T-cell (primary cell): ENCODE measurements at regions not wholly inside any gene's neighbourhood (a gene's known extent, or its start where the extent isn't known, plus 50 kb on each side); places are given as distances from the start of the nearest gene placed in this dataset.

Experiments
- ATAC-seq, 4 experiments: fragments of 200-7000 bp in 3 of 4; fragments of 150-1000 bp in 1 of 4; cut with Tn5 transposase; replicated peaks in 1 of 4; 1 replicate in 3 of 4; 2 replicates in 1 of 4; pipeline ENCODE4 v1.10.0; 2021; ENCODE audit warnings: moderate library complexity in 3 of 4, mild to moderate bottlenecking in 2 of 4, moderate number of reproducible peaks in 1 of 4
- CTCF ChIA-PET, 2 donors: fragments of 300-600 bp; sonication (Branson Sonifier 250); formaldehyde crosslinking; loops; one replicate each; lab custom pipeline; 2022; ENCODE audit warnings: antibody characterized with exemption in 2 of 2; lab: Charles Lee
- POLR2A ChIA-PET, 2 donors: fragments of 300-600 bp; sonication (Branson Sonifier 250); formaldehyde crosslinking; loops; one replicate each; lab custom pipeline; 2022; ENCODE audit warnings: antibody characterized with exemption in 2 of 2; lab: Charles Lee
- DNase-seq, 35 experiments: peaks; one replicate each; pipeline versions ENCODE4 v3.0.0 to v3.0.0-alpha.2; 2013 to 2023
- H3K27ac ChIP-seq: one replicate; pipeline ENCODE4 v1.5.1; 2013; ENCODE audit warnings: low read length
- H3K27me3 ChIP-seq, 2 experiments: replicated peaks in 1 of 2; 1 replicate in 1 of 2; 2 replicates in 1 of 2; pipeline versions ENCODE4 v1.6.1 to v1.7.0; 2013; ENCODE audit warnings: low read length in 1 of 2, mixed read lengths in 1 of 2; ENCODE audit not compliant: control insufficient read depth in 2 of 2, insufficient read depth in 2 of 2; ENCODE audit errors: extremely low read depth in 1 of 2
- H3K36me3 ChIP-seq, 2 donors: 1 replicate in 1 of 2; 2 replicates in 1 of 2; pipeline versions ENCODE4 v1.6.1 to v1.7.0; 2013; ENCODE audit warnings: low read length in 1 of 2; ENCODE audit not compliant: control insufficient read depth in 2 of 2, insufficient read depth in 1 of 2; ENCODE audit errors: extremely low read depth in 1 of 2
- H3K4me1 ChIP-seq, 2 experiments: 1 replicate in 1 of 2; 2 replicates in 1 of 2; pipeline versions ENCODE4 v1.6.1 to v1.7.0; 2013; ENCODE audit warnings: low read length in 2 of 2, mixed read lengths in 1 of 2; ENCODE audit not compliant: insufficient read depth in 2 of 2, control insufficient read depth in 1 of 2; ENCODE audit errors: extremely low read depth in 1 of 2
- H3K4me3 ChIP-seq, 2 donors: 1 replicate in 1 of 2; 2 replicates in 1 of 2; pipeline versions ENCODE4 v1.5.1 to v1.7.0; 2013; ENCODE audit warnings: mild to moderate bottlenecking in 2 of 2, low read length in 1 of 2, moderate library complexity in 1 of 2; ENCODE audit not compliant: control insufficient read depth in 1 of 2; ENCODE audit errors: extremely low read depth in 1 of 2
- H3K9me3 ChIP-seq: 2 replicates; pipeline ENCODE4 v1.7.0; 2013
- H3K27ac Mint-ChIP-seq, 2 donors: one replicate each; pipeline ENCODE4 v1.8.0; 2020 to 2021; ENCODE audit warnings: mild to moderate bottlenecking in 2 of 2, mixed read lengths in 2 of 2
- H3K27me3 Mint-ChIP-seq, 2 donors: one replicate each; pipeline ENCODE4 v1.8.0; 2021 to 2022; ENCODE audit warnings: mixed read lengths in 2 of 2
- H3K36me3 Mint-ChIP-seq: one replicate; pipeline ENCODE4 v1.8.0; 2021; ENCODE audit warnings: mixed read lengths
- H3K4me1 Mint-ChIP-seq, 3 donors: one replicate each; pipeline ENCODE4 v1.8.0; 2020 to 2022; ENCODE audit warnings: mixed read lengths in 3 of 3, mild to moderate bottlenecking in 1 of 3
- H3K4me3 Mint-ChIP-seq, 3 donors: one replicate each; pipeline ENCODE4 v1.8.0; 2020 to 2022; ENCODE audit warnings: mild to moderate bottlenecking in 3 of 3, mixed read lengths in 3 of 3, moderate library complexity in 3 of 3
- H3K9me3 Mint-ChIP-seq, 3 donors: one replicate each; pipeline ENCODE4 v1.8.0; 2020 to 2022; ENCODE audit warnings: mixed read lengths in 3 of 3
- WGBS: methylation state at CpG from one replicate; pipeline ENCODE4 v1.1.5; 2013; ENCODE audit warnings: missing lambda C conversion rate; ENCODE audit not compliant: insufficient coverage; 5-methylcytosine and 5-hydroxymethylcytosine counted together

DNA sequence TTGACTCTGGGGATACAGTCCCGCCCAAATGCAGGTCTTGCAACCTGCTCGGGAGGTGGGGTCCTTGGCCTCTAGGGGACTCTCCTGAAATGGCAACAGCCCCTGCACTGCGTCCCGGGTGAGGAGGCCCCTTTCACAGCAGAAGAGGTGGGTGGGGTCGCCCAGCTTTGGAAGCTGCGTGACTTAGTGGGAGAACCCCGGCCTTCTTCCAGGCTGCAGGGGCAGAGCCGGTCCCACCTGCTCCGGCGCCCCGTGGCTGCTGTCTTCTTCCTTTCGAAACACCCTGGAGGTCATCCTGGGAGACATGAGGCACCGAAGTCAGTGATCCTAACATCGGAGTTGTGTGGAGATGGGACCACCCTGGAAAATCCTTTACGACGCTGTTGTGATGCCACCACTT lies 103.7 kb upstream of the ADRA2C start:
- Mint-ChIP-seq H3K9me3 (peaks cover 3 to 4% (median 4%) of the 10 kb centered on the region in 3 donors), H3K36me3 (no peaks in the 10 kb centered on the region), H3K27me3 (peaks cover 20 to 29% of the 10 kb centered on the region in 2 donors), H3K4me3 (no peak overlapping the region), H3K4me1 (no peaks in the 10 kb centered on the region), H3K27ac (no peak overlapping the region)
- ATAC-seq (no peak), DNase-seq (no peak)
- POLR2A ChIA-PET, result no interaction called here
- no peaks in the 10 kb centered on the region for H3K9me3 ChIP-seq
- peaks cover 0 to 51% of the 10 kb centered on the region in 2 experiments for H3K27me3 ChIP-seq
- no peaks in the 10 kb centered on the region for H3K36me3 ChIP-seq
- WGBS, result 74% methylated on average over 16 of the region's 16 CpGs
- no peak overlapping the region for H3K4me3 ChIP-seq
- CTCF ChIA-PET, result no interaction called here
- no peaks in the 10 kb centered on the region for H3K4me1 ChIP-seq
- H3K27ac ChIP-seq, result no peak overlapping the region

DNA sequence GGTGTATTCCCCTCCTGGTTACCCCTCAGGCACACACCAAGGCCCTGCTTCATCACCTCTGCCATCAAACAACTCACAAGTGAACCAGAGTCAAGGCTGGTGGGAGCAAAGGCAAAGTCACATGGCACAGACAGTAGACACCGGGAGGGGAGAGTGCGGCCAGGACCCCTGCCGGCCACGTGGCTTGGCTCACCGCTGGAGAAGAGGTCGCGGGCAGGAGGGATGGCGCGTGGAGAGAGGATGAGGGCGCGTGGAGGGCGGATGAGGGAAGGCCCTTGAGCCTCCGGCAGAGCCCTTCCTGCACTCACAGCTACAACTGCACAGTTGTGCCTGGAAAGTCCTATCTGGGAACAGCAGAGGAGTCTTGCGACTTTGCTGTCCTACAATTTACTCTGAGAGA lies 104.2 kb upstream of the ADRA2C start:
- Histone ChIP-seq H3K27me3 (peaks cover 0 to 54% of the 10 kb centered on the region in 2 experiments), H3K4me1 (no peaks in the 10 kb centered on the region), H3K27ac (no peak overlapping the region), H3K36me3 (no peaks in the 10 kb centered on the region), H3K4me3 (no peak overlapping the region), H3K9me3 (no peaks in the 10 kb centered on the region)
- no peak for DNase-seq
- WGBS, result 83% methylated on average over 6 of the region's 14 CpGs
- Mint-ChIP-seq H3K27ac (no peak overlapping the region), H3K27me3 (peaks cover 23 to 30% of the 10 kb centered on the region in 2 donors), H3K9me3 (no peaks in the 10 kb centered on the region), H3K36me3 (no peaks in the 10 kb centered on the region), H3K4me3 (no peak overlapping the region), H3K4me1 (no peaks in the 10 kb centered on the region)
- POLR2A ChIA-PET, result no interaction called here
- no peak for ATAC-seq
- CTCF ChIA-PET, result no interaction called here

DNA sequence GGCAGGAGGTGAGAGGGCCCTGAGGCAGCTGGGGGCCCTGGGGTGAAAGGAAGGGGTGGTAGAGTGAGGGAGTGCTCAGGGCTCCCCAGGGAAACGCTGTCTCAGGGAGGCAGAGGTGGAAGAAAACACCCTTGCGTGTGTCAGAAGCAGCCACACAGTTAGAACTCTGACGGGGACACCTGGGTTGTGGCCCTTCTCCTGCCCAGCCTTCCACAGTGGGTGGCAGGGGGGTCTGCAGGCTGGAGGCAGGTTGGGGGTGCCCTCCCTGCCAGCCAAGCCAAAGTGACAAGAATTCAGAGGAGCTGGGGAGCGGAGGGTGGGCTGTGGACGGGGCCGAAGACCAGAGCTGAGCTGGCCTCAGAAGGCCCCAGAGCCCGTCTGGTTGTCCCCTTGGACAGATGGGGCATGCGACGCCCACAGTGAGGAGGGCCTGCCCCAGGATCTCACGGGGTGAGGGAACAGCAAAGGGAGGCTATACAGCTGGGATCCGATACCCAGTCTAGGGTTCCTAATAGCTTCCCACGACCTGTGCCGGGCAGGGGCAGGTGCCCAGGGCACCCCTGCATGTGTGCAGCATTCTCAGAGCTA lies 105.2 kb upstream of the ADRA2C start:
- H3K27ac ChIP-seq, result no peak overlapping the region
- no peak for ATAC-seq
- no peaks in the 10 kb centered on the region for H3K4me1 ChIP-seq
- H3K36me3 Mint-ChIP-seq, result no peaks in the 10 kb centered on the region
- no peak overlapping the region for H3K4me3 ChIP-seq
- H3K9me3 Mint-ChIP-seq, result no peaks in the 10 kb centered on the region
- H3K27me3 ChIP-seq, result peaks cover 0 to 57% of the 10 kb centered on the region in 2 experiments
- ChIA-PET CTCF (no interaction called here), POLR2A (no interaction called here)
- no peak overlapping the region for H3K4me3 Mint-ChIP-seq
- no peak overlapping the region for H3K27ac Mint-ChIP-seq
- H3K27me3 Mint-ChIP-seq, result peaks cover 27 to 35% of the 10 kb centered on the region in 2 donors
- 82% methylated on average over 11 of the region's 13 CpGs for WGBS
- DNase-seq, result no peak
- H3K9me3 ChIP-seq, result no peaks in the 10 kb centered on the region
- no peaks in the 10 kb centered on the region for H3K4me1 Mint-ChIP-seq
- H3K36me3 ChIP-seq, result no peaks in the 10 kb centered on the region

DNA sequence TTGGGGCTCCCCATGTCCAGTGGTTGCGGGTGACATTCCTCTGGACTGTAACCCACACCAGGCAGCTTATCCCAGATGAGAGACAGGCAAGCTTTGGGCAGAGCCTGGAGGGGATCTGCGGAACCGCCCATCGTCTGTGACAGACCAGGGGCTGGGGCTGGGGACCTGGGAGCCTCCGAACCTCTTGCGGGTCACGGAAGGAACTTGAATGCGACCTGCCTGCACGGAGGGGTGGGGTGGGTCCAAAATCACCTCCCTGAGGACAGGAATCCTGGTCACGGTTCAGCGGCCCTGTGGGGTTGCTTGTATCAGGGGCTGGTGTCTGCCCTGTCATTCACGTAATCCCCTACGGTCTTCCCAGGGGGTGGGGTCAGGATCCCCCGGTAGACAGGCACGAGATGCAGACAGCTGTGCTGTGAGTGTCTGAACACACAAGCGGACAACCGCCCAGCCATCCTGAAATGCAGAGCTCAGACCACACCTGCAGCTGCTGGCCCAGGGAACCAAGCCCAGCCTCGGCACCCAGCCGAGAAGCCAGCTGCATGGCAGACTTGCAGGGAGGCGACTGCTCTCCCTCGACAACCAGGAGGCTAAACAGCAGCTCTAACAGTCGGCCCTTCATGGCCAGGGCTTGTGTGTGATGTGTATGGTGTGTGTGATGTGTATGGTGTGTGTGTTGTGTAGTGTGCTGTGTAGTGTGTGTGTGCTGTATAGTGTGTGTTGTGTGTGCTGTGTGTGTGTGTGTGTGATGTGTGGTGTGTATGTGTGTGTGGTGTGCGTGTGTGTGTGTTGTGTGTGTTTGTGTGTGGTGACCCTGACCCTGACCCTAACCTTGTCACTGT lies 105.9 kb upstream of the ADRA2C start:
- H3K4me3 Mint-ChIP-seq, result no peak overlapping the region
- Histone ChIP-seq H3K9me3 (no peaks in the 10 kb centered on the region), H3K4me1 (no peaks in the 10 kb centered on the region), H3K27me3 (peaks cover 0 to 57% of the 10 kb centered on the region in 2 experiments), H3K27ac (no peak overlapping the region), H3K4me3 (no peak overlapping the region), H3K36me3 (no peaks in the 10 kb centered on the region)
- 63% methylated on average over 14 of the region's 23 CpGs for WGBS
- CTCF ChIA-PET, result no interaction called here
- no peak overlapping the region for H3K27ac Mint-ChIP-seq
- H3K4me1 Mint-ChIP-seq, result no peaks in the 10 kb centered on the region
- ATAC-seq (no peak), DNase-seq (no peak)
- no peaks in the 10 kb centered on the region for H3K9me3 Mint-ChIP-seq
- peaks cover 22 to 33% of the 10 kb centered on the region in 2 donors for H3K27me3 Mint-ChIP-seq
- POLR2A ChIA-PET, result no interaction called here
- H3K36me3 Mint-ChIP-seq, result no peaks in the 10 kb centered on the region

DNA sequence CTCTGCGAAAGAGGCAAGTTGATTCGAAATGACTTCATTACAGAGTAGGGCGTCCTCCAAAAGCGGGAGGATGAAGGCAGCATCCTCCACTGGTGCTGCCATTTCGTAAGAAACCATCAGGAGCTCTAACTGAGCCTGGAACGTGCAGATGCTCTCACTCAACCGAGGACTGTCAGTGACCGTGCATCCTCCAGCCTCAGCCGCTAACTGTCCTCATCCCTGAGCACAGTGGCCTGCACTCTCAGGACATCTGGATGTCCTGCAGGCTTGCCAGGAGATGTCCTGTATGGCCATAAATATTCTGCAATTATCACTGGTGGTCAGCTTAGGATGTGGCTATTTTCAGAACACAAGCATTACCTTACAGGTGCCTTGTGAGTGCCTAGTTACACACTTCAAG lies 107.1 kb upstream of the ADRA2C start:
- Mint-ChIP-seq H3K4me1 (no peaks in the 10 kb centered on the region), H3K27me3 (peaks cover 20 to 35% of the 10 kb centered on the region in 2 donors), H3K27ac (no peak overlapping the region), H3K4me3 (no peak overlapping the region), H3K9me3 (no peaks in the 10 kb centered on the region), H3K36me3 (no peaks in the 10 kb centered on the region)
- CTCF ChIA-PET, result no interaction called here
- POLR2A ChIA-PET, result interaction anchor here in 1 of 2 donors (0.6 kb wide), 1 partner anchor 151 kb away, joined by 4 read pairs; no protein-coding TSS in a partner anchor
- no peaks in the 10 kb centered on the region for H3K9me3 ChIP-seq
- H3K27ac ChIP-seq, result no peak overlapping the region
- no peak overlapping the region for H3K4me3 ChIP-seq
- no peaks in the 10 kb centered on the region for H3K4me1 ChIP-seq
- DNase-seq, result no peak
- ATAC-seq, result no peak
- no peaks in the 10 kb centered on the region for H3K36me3 ChIP-seq
- H3K27me3 ChIP-seq, result peaks cover 0 to 59% of the 10 kb centered on the region in 2 experiments
- WGBS, result 75% methylated on average over 9 of the region's 9 CpGs

DNA sequence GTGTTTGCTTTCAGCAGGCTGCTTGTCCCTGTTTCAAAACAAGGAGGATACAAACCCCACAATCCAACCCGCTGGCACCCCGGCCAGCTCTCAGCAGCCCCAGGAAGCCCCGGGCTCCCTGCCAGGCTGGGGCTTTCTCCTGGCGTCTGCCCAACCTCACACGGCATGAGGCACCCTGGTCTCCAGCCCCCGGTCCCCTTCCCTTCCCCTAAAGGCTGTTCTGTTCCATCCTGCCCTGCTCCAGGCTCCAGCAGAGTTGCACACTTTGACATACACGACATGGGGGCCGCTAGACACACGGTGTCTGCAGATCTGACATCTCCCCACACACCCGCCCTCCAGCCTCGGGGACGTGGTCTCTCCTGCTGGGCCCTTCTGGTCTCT lies 107.7 kb upstream of the ADRA2C start:
- H3K4me1 Mint-ChIP-seq, result no peaks in the 10 kb centered on the region
- Histone ChIP-seq H3K4me1 (no peaks in the 10 kb centered on the region), H3K27me3 (peaks cover 0 to 57% of the 10 kb centered on the region in 2 experiments), H3K27ac (no peak overlapping the region), H3K4me3 (no peak overlapping the region), H3K36me3 (no peaks in the 10 kb centered on the region), H3K9me3 (no peaks in the 10 kb centered on the region)
- H3K9me3 Mint-ChIP-seq, result no peaks in the 10 kb centered on the region
- 57% methylated on average over 12 of the region's 12 CpGs for WGBS
- peaks cover 26 to 34% of the 10 kb centered on the region in 2 donors for H3K27me3 Mint-ChIP-seq
- CTCF ChIA-PET, result no interaction called here
- POLR2A ChIA-PET, result interaction anchor here in 1 of 2 donors (0.6 kb wide), 1 partner anchor 151 kb away, joined by 4 read pairs; no protein-coding TSS in a partner anchor
- no peak for DNase-seq
- no peak overlapping the region for H3K27ac Mint-ChIP-seq
- H3K36me3 Mint-ChIP-seq, result no peaks in the 10 kb centered on the region
- no peak overlapping the region for H3K4me3 Mint-ChIP-seq
- no peak for ATAC-seq
